ENCODE measurements at regions not wholly inside any gene's neighbourhood (a gene's known extent, or its start where the extent isn't known, plus 50 kb on each side); places are given as distances from the start of the nearest gene placed in this dataset.
"Not testable (repeated sequence)": the region's sequence is repeated elsewhere in the genome, so short reads cannot be mapped to it uniquely, and the experiment has no call there.

DNA sequence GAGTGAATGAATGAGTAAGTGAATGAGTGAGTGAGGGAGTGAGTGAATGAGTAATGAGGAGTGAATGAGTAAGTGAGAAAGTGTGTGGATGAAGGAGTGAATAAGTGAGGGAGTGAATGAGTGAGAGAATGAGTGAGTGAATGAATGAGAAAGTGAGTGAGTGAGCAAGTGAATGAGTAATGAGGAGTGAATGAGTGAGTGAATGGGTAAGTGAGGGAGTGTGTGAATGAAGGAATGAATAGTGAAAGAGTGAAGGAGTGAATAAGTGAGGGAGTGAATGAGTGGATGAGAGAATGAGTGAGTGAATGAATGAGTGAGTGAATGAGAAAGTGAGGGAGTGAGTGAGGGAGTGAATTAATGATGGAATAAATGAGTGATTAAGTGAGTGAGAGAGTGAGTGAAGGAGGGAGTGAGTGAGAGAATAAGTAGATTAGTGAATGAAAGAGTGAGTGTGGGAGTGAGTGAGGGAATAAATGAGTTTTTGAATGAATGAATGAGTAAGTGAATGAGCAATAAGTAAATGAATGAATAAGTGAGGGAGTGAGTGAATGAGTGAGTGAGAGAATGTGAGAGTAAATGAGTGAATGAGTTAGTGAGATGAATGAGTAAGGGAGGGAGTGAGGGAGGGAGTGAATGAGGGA lies 364.5 kb downstream of the ADGRD1 start:
- DNase-seq: no peak

DNA sequence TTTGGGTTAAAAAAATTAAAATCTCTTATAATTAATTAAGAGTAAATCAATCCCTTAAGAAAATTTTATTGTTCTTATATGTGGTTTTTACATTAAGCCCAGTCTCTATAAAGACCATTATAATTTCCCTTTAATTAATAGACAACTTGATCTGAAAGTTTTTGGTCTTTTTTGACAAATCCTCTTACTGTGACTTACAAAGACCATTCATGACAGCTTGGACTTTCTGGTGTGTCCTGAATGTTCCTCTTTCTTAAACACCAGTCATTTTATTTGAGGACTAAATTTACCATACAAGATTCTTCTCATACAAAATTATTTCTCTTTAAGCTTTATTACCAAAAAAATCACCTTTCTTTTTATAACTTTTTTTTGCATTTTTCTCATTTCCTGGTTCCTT lies 368.3 kb downstream of the ADGRD1 start:
- no peak for DNase-seq

DNA sequence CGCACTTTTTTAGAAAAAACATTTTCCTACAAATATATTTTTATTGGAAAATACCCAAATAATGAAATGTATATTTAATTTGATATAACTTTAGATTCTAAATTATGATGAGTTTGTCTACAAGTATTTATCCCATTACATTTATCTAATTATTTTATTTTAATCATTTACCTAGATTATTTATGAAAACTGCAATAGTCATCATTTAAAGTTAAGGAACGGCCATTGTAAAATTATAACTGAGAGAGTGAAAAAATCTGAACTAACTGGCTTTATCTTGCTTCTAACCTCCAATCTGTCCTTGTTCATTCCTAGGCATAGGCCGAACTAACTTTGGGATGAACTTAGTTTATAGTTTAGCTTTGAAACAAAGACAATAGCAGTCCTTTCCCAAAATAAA lies 368.8 kb downstream of the ADGRD1 start:
- not testable (repeated sequence) for DNase-seq

DNA sequence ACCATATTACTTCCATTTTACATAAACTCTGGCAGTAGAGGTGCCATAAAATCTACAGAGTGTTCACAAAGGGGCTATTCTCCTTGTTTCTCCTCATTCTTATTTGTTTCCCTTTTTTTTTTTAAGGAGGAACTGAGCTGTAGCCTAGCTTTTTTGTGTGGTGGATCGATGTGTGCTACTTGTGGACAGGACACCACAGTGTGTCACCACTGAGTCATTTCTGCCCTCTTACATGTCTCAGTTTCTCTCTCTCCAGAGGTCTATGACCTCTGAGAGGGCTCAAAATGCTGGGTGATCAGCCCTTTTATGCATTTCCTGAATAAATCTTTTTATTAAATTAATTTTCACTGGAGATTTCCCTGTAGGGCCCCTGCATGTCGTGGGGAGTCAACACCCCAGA lies 370.2 kb downstream of the ADGRD1 start:
- no peak for DNase-seq

DNA sequence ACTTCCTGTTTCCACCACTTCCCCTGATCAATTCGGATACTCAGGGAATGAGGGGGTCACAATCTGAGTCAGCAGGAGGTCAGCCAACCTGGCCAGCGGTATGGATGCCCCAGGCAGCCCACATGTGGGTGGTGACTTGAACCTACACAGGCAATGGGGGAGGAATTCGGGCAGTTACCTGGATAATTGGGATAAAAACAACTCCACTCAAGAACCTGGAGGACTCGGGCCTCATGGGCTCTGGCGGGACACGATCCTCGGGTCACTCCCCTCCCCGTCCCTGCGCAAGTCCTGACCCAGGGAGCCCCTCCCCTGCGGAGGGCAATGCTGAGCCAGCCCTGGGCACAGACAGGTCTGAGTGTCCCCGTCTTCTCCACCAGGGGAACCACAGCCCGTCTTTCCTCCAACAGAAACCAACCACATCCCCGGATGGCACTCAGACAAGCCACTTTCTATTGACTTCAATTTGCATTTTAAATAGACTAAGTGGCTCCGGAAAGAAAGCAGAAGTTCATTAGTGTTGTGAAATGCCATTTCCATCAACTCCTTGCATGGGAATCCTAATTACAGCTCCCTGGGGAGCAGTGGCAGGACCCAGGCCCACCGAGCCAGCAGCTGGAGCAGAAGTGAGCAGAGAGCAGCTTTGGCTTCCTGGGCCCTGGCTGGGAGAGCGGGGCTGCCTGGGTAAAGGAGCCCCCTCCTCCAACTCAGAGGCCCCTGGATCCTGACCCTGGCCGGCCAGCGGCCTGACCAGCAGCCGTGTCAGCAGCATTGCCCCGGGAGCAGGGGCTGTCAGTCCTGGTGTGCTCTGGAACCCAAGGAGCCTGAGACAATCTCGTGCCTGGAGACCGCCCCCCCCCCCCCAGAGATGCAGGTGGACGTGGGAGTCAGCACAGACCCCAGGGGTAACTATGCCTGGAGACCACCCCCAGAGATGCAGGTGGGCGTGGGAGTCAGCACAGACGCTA lies 374.1 kb downstream of the ADGRD1 start:
- no peak for DNase-seq

DNA sequence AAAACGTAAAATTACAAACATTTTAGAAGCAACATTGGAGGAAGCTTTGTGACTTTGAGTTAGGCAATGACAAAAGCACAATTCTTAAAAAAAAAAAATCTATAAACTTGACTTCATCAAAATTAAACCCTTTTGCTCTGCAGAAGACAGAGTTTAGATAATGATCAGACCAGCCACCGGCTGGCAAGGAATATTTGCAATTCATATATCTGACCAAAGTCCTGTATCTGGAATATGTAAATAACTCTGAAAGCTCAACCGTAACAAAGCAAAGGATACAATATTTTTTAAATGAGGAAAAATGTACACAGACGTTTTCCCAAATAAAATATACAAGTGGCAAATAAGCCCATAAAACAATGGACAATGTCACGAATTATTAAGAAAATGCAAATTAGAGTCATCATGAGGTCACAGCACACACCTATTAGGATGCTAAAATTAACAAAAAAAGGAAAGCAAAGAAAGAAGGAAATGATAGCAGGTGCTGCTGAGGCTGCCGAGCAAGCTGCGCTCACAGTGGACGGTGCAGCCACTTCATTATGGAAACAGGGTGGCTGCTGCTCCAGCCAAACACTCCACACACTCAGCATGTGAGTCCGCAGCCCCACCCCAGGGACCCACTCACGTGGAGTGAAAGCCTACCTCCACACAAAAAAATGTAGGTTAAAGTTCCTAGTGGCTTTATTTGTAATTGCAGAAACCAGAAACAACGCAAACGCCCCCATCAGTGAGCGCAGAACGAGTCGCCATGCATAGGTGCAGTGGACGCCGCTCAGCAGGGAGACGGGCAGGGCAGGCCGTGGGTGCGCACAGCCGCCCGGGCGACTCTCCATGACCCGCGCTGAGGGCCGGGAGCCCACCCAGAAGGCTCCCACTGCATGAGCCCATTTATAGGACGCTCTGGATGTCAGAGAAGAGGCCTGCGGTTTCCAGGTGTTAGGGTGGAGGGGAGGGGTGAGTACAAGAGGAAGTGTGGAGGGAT lies 375.4 kb downstream of the ADGRD1 start:
- DNase-seq: not testable (repeated sequence)

DNA sequence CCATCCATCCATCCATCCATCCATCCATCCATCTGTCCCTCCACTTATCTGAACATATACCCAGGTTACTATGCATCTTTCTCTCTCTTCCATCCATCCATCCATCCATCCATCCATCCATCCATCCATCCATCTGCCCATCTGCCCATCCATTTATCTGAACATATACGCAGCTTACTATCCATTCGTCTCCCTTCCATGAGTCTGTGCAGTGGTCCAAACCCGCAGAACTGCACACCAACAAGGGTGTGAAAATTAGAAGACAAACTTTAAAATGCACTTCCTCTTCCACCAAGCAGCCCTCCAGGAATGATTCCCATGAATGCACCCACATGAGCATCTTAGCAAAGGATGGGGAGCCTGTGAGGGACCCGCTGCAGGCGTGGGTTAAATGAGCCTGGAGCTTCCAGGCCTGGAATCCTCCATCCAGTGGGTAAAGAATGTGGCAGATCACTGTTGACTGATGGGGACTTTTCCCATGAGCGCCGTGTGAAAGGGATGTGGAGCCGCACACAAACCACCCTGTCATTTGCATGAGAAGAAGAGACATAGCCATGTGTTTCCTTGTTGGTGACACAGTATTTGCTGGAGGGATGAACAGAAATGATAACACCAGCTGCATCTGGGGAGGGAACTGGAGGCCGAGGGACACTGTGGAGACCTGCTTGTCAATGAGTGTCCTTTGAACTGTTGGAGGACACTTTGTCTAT lies 376.6 kb downstream of the ADGRD1 start:
- no peak for DNase-seq

DNA sequence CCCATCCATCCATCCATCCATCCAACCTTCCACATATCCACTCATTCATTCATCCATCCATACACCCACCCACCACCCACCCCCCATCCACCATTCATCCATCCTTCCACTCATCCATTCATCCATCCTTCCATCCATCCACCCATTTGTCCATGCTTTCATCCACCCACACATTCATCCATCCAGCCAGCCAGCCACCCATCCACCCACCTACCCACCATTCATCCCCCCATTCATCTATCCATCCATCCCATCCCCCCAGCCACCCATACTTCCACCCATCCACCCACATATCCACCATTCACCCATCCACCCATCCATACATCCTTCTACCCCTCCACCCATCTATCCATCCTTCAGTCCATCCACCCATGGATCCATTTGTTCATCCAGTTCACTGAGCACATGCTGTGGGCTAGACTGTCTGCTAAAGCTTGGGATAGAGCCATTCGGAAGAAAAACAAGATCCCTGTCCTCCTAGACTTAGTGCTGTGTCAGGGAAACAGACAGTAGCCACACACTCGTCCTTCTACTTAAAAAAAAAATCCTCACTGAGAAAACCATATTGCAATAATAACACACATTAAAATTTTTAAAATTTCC lies 377.5 kb downstream of the ADGRD1 start:
- DNase-seq: no peak

DNA sequence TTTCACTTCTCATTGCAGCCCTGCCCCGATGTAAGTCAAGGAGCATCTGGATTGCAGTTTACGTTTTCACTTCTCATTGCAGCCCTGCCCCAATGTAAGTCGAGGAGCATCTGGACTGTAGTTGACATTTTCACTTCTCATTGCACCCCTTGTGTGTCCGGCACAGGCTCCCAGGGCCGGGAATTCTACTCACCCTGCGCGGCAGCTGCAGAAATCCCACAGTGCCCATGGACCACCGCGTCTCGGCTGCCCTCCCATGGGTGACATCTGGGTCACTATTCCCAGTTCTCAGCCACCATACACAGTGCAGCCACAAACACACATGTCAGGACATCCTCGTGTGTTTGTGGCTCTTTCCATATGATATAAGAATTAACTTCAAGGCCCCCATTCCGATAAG lies 378.5 kb downstream of the ADGRD1 start:
- DNase-seq: no peak

DNA sequence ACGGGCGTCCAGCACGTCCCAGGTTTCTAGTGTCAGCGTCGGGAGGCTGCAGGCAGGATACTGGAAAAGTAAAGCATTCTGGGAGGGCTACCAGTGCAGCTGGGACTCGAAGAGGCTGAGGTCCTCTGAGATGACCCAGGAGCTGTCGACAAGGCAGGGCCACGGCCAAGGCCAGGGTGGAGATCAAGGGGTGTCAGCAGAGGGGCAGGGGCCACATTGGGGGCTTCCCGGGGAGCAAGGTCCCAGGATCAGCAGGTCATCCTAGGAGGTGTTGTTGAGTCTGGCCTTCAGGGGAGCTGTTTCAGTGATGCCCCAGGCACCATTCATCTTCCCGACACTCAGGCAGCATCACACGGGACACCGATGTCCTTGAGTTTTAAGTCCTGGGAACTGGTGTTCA lies 377.8 kb upstream of the SFSWAP start:
- DNase-seq: no peak

DNA sequence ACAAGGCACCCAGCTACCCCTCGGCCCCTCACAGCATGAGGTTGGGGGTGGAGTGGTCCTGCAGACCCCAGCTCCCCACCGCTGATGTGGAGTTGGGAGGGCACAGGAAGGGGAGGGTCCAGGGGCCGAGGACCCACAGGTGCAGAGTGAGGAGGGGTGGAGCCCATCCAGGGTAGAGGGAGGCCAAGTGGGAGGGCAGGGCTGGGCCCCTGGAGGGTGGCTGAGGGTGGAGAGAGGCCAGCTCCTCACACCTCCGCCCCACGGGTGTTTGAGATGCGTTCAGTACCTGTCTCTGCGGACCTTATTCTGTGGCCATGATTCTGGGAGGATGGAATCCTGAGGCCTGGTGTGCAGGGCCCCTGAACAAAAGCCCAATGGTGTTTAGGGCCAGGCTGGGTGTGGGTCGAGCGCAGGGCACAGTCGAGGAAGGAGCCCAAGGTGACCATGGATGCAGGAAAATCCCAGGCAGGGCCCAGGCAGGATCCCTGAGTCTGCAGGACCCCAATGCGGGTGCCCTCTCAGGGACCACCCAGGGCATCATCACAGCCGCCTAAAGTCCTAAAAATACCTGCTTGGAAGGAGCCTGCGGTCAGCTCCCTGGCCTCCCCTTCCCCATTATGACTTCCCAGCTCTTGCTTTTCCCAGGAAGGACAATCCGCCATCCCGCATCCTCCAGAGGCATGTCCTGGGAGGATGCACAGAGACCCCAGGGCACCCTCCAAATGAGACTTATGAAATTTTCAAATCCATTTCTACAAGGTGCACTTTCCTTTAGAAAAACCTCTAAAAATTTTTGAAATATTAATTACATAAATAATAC lies 377.1 kb upstream of the SFSWAP start:
- no peak for DNase-seq

DNA sequence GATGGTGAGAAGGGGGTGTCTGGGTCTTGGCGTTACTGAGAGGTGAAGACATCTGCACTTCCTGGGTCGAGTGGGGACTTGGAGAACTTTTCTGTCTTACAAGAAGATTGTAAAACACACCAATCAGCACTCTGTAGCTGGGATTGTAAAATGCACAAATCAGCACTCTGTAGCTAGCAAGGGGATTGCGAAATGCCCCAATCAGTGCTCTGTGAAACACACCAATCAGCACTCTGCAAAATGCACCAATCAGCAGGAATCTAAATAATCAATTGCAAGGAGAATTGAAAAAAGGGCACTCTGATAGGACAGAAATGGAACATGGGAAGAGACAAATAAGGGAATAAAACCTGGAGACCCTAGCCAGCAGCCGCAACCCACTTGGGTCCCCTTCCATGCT lies 376.1 kb upstream of the SFSWAP start:
- DNase-seq: no peak

DNA sequence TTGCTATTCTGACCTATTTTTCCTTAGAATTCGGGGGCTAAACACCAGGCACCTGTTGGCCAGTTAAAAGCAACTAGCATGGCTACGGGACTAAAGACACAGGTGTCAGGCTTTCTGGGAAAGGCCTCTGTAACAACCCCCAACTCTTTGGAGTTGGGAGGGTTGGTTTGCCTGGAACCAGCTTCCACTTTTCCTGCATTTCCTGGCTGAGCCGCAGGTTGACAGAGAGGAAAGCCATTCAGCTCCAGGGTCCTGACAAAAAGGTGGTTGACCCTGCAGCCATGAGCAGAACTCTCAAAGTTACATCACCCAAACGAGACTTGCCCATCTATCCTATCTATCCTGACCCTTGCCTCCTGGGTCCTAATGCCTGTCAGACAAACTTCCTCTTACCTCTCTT lies 375.4 kb upstream of the SFSWAP start:
- no peak for DNase-seq

DNA sequence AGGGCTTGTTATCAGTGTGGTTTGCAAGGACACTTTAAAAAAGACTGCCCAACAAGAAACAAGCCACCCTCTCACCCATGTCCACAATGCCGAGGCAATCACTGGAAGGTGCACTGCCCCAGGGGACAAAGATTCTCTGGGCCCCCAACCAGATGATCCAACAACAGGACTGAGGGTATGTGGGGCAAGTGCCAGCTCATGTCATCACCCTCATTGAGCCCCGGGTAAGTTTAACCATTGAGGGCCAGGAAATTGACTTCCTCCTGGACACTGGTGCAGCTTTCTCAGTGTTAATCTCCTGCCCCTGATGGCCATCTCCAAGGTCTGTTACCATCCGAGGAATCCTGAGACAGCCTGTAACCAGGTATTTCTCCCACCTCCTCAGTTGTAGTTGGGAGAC lies 373.0 kb upstream of the SFSWAP start:
- not testable (repeated sequence) for DNase-seq

DNA sequence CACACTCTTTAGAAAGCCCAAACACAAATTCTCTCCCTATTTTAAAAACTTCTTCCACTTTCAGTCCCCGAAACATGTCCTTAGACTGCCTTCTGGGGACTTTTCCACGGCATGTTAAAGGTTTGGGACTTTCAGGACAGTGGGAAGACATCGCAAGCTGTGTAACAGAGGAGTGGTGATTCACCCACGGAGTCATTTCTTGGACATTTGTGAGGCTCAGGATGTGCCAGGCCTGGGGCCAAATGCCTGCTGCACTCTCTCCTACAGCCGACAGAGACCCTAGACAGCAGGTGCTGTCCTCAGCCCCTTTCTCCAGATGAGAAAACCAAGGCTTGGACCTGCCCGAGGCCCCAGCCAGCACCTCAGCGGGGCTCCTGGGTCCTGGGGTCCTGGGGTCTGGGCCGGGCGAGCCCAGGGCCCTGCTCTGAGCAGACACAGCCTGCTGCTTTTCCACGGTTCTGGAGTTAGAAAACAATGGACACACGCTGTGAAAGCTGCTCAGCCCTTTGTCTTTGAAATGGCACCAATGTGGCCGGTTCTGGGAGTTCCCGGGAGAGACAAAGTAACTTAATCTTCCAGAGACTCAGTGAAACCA lies 370.2 kb upstream of the SFSWAP start:
- DNase-seq: no peak

DNA sequence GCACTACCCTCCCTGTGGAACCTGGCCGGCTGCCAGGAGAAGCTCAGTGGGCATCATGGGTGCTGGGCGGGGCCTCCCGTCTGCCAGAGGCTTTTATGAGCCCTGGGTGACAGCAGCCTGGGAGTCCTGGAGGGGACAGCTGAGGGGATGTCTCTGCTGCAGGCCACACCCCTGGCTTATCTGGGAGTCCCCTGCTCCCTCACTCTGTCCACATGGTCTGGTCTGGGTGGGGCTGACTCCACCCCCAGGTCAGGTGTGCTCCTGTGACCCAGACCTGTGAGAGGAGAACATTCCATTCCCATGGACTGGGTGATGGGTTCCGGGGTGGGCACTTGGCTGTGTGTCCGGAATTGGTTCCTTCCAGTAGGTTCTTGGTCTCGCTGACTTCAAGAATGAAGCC lies 369.3 kb upstream of the SFSWAP start:
- not testable (repeated sequence) for DNase-seq

DNA sequence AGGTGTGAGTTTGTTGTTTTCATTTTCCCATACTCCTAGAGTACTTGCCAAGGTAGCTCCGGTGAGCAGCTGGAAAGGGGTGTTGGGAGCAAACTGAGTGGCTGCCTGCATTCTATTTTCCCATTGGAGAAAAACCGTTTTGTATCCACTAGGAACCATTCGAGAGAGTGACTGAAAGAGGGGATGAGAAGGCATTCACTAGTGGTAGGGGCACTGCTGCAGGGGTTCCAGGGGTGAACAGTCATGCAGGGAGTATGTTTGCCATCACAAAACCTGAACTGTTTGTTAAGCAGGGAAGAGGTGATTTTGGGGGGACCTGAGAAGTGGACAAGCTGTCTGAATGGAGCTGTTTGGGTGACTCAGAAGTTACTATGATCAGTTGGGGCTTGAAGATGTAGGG lies 367.5 kb upstream of the SFSWAP start:
- not testable (repeated sequence) for DNase-seq

DNA sequence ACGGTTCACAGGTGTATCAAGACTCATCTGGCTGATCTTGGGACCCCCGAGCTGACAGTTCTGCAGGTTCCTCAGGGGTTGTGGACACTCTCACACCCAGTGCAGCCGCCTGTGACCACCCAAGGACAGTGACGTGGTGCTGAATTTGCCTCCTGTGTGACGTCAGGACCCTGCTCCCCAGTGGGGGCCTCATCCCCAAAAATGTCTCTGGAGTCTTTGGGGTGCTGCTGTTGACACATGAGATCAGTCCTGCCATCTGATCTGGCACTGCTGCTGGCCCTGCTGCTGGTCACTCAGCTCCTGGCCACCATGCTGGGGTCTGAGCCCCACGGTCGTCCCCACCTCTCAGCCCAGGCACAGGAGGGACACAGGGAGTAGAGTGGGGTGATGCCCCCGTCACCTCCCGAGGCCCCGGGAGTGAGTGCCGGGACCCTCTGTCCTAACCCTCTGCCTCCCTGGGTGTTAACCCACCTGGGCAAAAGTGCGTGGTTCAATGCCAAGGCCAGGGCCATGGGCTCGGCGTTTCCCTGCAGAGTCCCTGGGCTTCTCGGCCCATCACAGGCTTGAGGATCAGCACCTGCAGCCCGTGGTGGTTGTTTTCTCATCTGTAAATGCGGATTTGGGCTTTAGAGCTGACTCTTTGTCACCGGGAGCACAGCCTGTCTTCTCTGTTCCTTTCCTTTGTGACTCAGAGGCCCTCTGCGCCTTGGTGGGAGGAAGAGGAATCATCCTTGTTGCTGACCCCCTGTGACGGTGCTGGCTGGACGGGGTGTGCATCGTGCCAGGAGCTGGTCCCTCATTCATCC lies 366.0 kb upstream of the SFSWAP start:
- DNase-seq: not testable (repeated sequence)

DNA sequence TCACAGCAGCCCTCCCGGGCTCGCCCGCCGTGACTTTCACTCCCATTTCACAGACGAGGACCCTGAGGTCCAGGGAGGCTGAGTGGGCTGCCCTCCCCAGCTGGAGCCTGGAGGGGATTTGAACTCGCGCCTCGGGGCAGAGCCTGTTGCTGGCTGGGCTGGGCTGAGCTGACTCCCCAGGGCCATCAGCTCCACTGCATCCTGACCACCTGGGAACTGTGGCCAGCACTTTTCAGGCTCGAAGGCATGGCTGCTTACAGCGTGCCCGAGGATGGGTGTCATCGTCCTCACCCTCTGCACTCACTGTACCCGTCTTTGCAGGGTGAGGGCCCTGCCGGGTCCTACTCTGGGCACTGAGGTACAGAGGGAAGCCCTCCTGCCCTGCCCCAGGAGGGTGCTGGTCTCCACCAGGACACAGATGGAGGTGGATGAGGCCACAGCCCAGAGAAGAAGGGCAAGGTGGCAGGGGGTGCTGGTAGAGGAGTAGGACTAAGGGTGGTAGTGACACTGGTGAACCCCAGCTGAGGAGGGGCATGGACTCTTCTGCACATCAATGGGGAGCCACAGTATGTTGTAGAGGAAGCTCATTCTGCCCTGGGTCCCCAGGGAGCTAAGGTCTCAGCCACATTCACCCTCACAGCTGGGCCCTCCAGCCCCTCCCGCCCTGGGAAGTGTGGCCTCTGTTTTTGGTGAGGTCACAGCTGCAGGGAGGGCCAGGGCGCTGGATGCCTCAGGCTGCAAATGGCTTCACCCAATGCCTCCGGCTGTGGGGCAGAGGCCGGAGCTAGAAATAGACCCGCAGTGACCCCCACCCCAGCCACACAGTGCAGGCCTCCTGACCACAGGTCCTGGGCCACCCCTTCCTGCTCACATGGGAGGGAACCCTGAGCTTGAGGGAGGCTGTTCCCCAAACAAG lies 365.1 kb upstream of the SFSWAP start:
- no peak for DNase-seq

Data from 8988T (cell line).